Hepatocyte (in vitro differentiated cells): ENCODE measurements at regions not wholly inside any gene's neighbourhood (a gene's known extent, or its start where the extent isn't known, plus 50 kb on each side); places are given as distances from the start of the nearest gene placed in this dataset.

Experiments
- DNase-seq: peaks from one replicate; pipeline ENCODE4 v3.0.0-alpha.2; 2016; ENCODE audit warnings: low spot score
- H2AFZ ChIP-seq: fragments of 200-600 bp; sonication (generic); 2 replicates; pipeline ENCODE4 v1.6.0; 2016; ENCODE audit warnings: antibody characterized with exemption, mild to moderate bottlenecking
- H3K27ac ChIP-seq: fragments of 200-600 bp; sonication (generic); 2 replicates; pipeline ENCODE4 v1.5.1; 2016; ENCODE audit warnings: mild to moderate bottlenecking
- H3K27me3 ChIP-seq: fragments of 200-600 bp; sonication (generic); 2 replicates; pipeline ENCODE4 v1.6.1; 2016
- H3K36me3 ChIP-seq: fragments of 200-600 bp; sonication (generic); replicated peaks from 2 replicates; pipeline ENCODE4 v1.5.1; 2016; ENCODE audit warnings: low read depth; ENCODE audit not compliant: insufficient read depth
- H3K4me1 ChIP-seq: fragments of 200-600 bp; sonication (generic); 2 replicates; pipeline ENCODE4 v1.5.1; 2016; ENCODE audit warnings: mild to moderate bottlenecking, moderate library complexity; ENCODE audit not compliant: insufficient read depth
- H3K4me2 ChIP-seq: fragments of 200-600 bp; sonication (generic); 2 replicates; pipeline ENCODE4 v1.6.0; 2016
- H3K4me3 ChIP-seq: fragments of 200-600 bp; sonication (generic); 2 replicates; pipeline ENCODE4 v1.5.1; 2016; ENCODE audit warnings: mild to moderate bottlenecking
- H3K79me2 ChIP-seq: fragments of 200-600 bp; sonication (generic); 2 replicates; pipeline ENCODE4 v1.6.0; 2017; ENCODE audit warnings: mild to moderate bottlenecking
- H3K9me2 ChIP-seq: fragments of 200-600 bp; sonication (generic); replicated peaks from 2 replicates; pipeline ENCODE4 v1.6.0; 2017; ENCODE audit warnings: mild to moderate bottlenecking; ENCODE audit not compliant: insufficient read depth
- H3K9me3 ChIP-seq: fragments of 200-600 bp; sonication (generic); 2 replicates; pipeline ENCODE4 v1.5.1; 2016; ENCODE audit warnings: low read depth, mild to moderate bottlenecking
- H4K20me1 ChIP-seq: fragments of 200-600 bp; sonication (generic); 2 replicates; pipeline ENCODE4 v1.6.0; 2016; ENCODE audit warnings: mild to moderate bottlenecking; ENCODE audit not compliant: insufficient read depth, poor library complexity, severe bottlenecking
- CTCF ChIP-seq: fragments of 200-600 bp; sonication (generic); IDR thresholded peaks from 2 replicates; pipeline ENCODE4 v1.5.1; 2016; ENCODE audit warnings: antibody characterized with exemption, mild to moderate bottlenecking; ENCODE audit not compliant: poor library complexity
- EZH2 ChIP-seq: fragments of 200-600 bp; sonication (generic); IDR thresholded peaks from 2 replicates; pipeline ENCODE4 v1.6.1; 2016; ENCODE audit warnings: antibody characterized with exemption, mild to moderate bottlenecking, borderline replicate concordance
- EZH2phosphoT487 ChIP-seq: fragments of 200-600 bp; sonication (generic); IDR thresholded peaks from one replicate; pipeline ENCODE4 v1.6.1; 2018; ENCODE audit warnings: antibody characterized with exemption, mild to moderate bottlenecking, low read depth, moderate library complexity; ENCODE audit not compliant: unreplicated experiment, severe bottlenecking
- WGBS: methylation state at CpG from one replicate; pipeline ENCODE4 v1.1.6; 2016; ENCODE audit warnings: low lambda C conversion rate; ENCODE audit errors: missing lambda C conversion rate; 5-methylcytosine and 5-hydroxymethylcytosine counted together

DNA sequence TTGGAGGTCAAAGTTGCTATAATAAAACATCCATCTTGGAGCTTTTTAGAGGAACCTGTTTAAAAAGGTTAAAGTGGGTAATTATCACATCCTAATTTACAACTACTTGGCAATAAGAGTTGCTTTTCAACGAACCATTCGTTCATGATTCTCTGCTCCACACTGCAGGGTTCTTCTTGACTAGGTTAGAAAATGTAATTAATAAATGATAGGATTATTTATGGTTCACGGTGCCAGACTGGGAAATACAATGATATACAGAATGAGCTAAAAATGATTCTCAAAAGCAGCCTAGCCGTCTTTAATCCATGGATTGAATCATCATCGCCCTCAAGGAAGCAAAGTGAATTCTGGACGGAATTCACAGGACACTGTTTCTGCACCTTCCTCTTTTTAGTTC lies 291.2 kb downstream of the TEX29 start:
- Histone ChIP-seq H3K9me2 (no peaks in the 10 kb centered on the region), H3K79me2 (no peaks in the 10 kb centered on the region), H3K36me3 (no peaks in the 10 kb centered on the region), H3K4me2 (no peak overlapping the region), H3K4me3 (no peak overlapping the region), H2AFZ (no peak overlapping the region), H3K9me3 (no peaks in the 10 kb centered on the region), H3K4me1 (no peaks in the 10 kb centered on the region), H3K27me3 (peaks cover 12% of the 10 kb centered on the region), H3K27ac (no peak overlapping the region), H4K20me1 (no peaks in the 10 kb centered on the region)
- TF ChIP-seq EZH2 (no peak), EZH2phosphoT487 (no peak), CTCF (no peak)
- WGBS: 89% methylated on average over 6 of the region's 6 CpGs
- no peak for DNase-seq

- no peak for DNase-seq
- H3K27ac ChIP-seq: no peak overlapping the region
Measured at GRCh38 chr13:111612886-111613285, 292.4 kb downstream of the TEX29 start.

GRCh38 chr13:111614009-111614408 lies 293.6 kb downstream of the TEX29 start:
- Histone ChIP-seq H4K20me1 (no peaks in the 10 kb centered on the region), H2AFZ (no peak overlapping the region), H3K4me1 (no peaks in the 10 kb centered on the region), H3K79me2 (no peaks in the 10 kb centered on the region), H3K36me3 (no peaks in the 10 kb centered on the region), H3K9me3 (no peaks in the 10 kb centered on the region), H3K4me3 (no peak overlapping the region), H3K27ac (no peak overlapping the region), H3K4me2 (no peak overlapping the region), H3K9me2 (no peaks in the 10 kb centered on the region), H3K27me3 (peaks cover 9% of the 10 kb centered on the region)
- WGBS: 87% methylated on average over 7 of the region's 7 CpGs
- no peak for DNase-seq
- no peak for TF ChIP-seq EZH2phosphoT487
- no peak for TF ChIP-seq CTCF
- TF ChIP-seq EZH2: no peak

More at GRCh38 chr13:111612886-111613285, 292.4 kb downstream of the TEX29 start:
- no peak overlapping the region for H3K4me2 ChIP-seq
- no peak overlapping the region for H3K4me3 ChIP-seq
- 90% methylated on average over 10 of the region's 10 CpGs for WGBS
- TF ChIP-seq EZH2: no peak
- no peak for TF ChIP-seq EZH2phosphoT487
- no peak for TF ChIP-seq CTCF
- H3K27me3 ChIP-seq: peaks cover 9% of the 10 kb centered on the region
- H3K36me3 ChIP-seq: no peaks in the 10 kb centered on the region
- H2AFZ ChIP-seq: no peak overlapping the region
- H4K20me1 ChIP-seq: no peaks in the 10 kb centered on the region
- no peaks in the 10 kb centered on the region for H3K9me2 ChIP-seq
- no peaks in the 10 kb centered on the region for H3K79me2 ChIP-seq
- H3K4me1 ChIP-seq: no peaks in the 10 kb centered on the region
- H3K9me3 ChIP-seq: no peaks in the 10 kb centered on the region

- TF ChIP-seq EZH2: no peak
- TF ChIP-seq EZH2phosphoT487: no peak
- TF ChIP-seq CTCF: no peak
- 68% methylated on average over 5 of the region's 5 CpGs for WGBS
- peak; percentile 46 for DNase-seq
- H4K20me1 ChIP-seq: no peaks in the 10 kb centered on the region
- no peaks in the 10 kb centered on the region for H3K4me1 ChIP-seq
- no peak overlapping the region for H3K4me3 ChIP-seq
- H3K79me2 ChIP-seq: no peaks in the 10 kb centered on the region
- H3K36me3 ChIP-seq: no peaks in the 10 kb centered on the region
- no peak overlapping the region for H2AFZ ChIP-seq
- H3K27ac ChIP-seq: no peak overlapping the region
- peaks cover 9% of the 10 kb centered on the region for H3K27me3 ChIP-seq
- no peak overlapping the region for H3K4me2 ChIP-seq
- no peaks in the 10 kb centered on the region for H3K9me2 ChIP-seq
- H3K9me3 ChIP-seq: no peaks in the 10 kb centered on the region
Measured at GRCh38 chr13:111614613-111615012, 294.2 kb downstream of the TEX29 start.
